Omental fat pad (tissue), 3 donors: ENCODE measurements at regions not wholly inside any gene's neighbourhood (a gene's known extent, or its start where the extent isn't known, plus 50 kb on each side); places are given as distances from the start of the nearest gene placed in this dataset.

Source experiments
- ATAC-seq: fragments of 150-250 bp; one replicate; pipeline ENCODE4 v1.9.1; 2016; ENCODE audit warnings: mild to moderate bottlenecking, moderate library complexity; ENCODE audit not compliant: low FRiP score
- DNase-seq: peaks from one replicate; pipeline ENCODE4 v3.0.0-alpha.2; 2019; ENCODE audit warnings: low spot score
- TF ChIP-seq, protein P1 (sequence below), 3 donors: fragments of 450-650 bp; IDR thresholded peaks; one replicate each; pipeline ENCODE4 v1.5.1; 2016 to 2017; ENCODE audit warnings: antibody characterized with exemption in 3 of 3, mild to moderate bottlenecking in 3 of 3, moderate library complexity in 2 of 3

DNA sequence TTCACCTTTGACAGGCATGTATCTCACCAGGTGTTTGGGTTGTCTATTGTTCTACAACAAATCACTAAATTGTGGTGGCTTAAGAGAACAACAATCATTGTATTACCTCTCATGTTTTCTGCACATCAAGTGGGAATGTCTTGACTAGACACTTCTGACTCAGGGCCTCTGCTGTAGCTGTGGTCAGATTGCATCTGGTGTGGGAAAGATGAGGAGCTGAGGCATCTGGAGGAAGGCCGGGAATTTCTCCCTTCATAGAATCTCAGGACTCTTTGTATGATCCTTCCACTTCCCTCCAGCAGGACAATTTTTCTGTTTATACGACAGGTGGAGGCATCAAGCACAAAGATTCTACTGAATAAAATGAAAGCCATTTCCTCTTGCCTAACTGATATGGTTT is 511.8 kb upstream of the NBEA start:
- no peak for ATAC-seq

DNA sequence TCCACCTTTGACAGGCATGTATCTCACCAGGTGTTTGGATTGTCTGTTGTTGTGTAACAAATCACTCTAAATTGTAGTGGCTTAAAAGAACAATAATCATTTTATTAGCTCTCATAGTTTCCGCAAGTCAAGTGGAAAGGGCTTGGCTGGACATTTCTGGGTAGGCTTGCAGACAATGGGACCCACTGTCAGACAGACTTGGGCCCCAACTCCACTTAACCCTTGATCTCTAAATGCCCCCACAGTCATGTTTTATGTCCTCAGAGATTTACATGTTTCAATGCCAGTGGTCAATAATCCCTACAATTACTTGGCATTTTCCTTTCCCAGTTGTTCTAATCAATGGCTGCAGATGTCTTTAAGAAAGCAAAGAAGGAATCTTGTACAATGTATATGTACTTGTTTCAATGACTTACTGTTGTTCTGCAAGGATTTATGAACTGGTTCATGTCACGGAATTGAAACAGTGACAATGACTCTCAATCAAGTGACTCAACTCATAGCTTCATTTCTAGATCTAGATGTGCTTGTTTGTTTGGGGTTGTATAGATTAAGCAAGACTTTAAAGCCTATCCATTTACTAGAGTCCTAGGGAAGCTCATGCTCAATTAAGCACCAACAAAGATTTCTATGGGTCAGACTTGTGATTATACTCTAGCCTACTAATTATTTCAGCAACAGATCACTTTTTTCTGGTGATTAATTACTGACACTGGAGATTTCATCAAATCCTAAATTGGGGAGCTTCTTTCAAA is 510.1 kb upstream of the NBEA start:
- TF ChIP-seq, protein P1, sequence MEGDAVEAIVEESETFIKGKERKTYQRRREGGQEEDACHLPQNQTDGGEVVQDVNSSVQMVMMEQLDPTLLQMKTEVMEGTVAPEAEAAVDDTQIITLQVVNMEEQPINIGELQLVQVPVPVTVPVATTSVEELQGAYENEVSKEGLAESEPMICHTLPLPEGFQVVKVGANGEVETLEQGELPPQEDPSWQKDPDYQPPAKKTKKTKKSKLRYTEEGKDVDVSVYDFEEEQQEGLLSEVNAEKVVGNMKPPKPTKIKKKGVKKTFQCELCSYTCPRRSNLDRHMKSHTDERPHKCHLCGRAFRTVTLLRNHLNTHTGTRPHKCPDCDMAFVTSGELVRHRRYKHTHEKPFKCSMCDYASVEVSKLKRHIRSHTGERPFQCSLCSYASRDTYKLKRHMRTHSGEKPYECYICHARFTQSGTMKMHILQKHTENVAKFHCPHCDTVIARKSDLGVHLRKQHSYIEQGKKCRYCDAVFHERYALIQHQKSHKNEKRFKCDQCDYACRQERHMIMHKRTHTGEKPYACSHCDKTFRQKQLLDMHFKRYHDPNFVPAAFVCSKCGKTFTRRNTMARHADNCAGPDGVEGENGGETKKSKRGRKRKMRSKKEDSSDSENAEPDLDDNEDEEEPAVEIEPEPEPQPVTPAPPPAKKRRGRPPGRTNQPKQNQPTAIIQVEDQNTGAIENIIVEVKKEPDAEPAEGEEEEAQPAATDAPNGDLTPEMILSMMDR (IDR thresholded peaks at IDR 0.05), result no peak
- DNase-seq (no peak), ATAC-seq (no peak)

More for the DNA sequence above, 511.8 kb upstream of the NBEA start:
- no peak for DNase-seq
- TF ChIP-seq, protein P1 (IDR thresholded peaks at IDR 0.05), result no peak

DNA sequence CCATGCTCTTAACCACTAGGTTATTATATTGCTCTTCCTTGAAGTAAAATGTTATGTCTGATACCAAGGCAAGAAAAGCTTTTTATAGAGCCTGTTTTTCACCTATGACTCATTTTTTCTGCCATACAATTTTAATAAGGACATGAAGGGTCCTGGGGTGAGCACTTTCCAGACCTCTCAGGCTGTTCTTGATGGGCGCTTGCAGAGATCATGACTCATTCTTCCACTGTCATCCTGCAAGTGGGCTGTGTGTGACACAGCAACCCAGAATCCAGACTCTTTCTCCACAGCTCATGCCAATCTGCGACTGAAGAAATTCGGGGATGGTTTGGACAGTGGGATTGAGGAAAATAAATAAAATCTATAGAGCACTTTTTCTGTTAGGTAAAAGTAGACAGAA is 506.7 kb upstream of the NBEA start:
- DNase-seq (no peak), ATAC-seq (no peak)
- TF ChIP-seq, protein P1 (IDR thresholded peaks at IDR 0.05), result no peak

DNA sequence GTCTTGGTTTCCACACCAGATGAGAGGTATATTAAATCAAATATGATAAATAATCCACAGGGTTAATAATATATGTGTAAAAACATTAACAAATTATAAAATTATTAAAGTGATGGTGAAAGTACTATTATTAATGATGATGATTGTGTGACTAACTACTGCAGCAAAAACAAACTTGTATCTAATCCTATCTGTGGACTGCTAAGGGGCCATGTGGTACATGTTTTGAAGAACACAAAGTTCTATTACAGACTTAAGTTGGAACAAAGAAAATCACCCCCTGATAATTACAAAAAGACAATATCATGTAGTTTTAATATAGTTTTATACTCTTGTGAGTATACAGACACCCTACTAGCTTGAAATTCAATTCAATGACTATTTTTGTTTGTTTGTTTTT is 504.2 kb upstream of the NBEA start:
- TF ChIP-seq, protein P1 (IDR thresholded peaks at IDR 0.05), result no peak
- DNase-seq (no peak), ATAC-seq (no peak)

DNA sequence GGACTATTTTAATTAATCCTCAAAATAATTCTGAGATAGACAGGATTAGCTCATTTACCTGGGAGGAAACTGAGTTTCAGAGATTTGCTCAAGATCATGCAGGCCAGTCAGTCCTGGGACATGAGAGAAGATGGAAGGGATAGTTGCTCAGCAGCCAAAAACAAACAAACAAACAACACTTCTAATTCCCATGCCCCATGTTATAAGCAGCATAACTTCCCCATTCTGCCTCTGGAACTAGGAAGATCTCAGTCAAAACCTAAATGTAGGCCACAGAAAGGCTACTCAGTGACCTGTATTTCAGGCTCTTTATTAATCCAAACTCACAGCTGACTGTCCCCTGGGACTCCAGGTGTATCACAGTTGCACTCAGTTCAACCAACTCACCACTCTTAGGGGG is 489.2 kb upstream of the NBEA start:
- no peak for ATAC-seq
- TF ChIP-seq, protein P1 (IDR thresholded peaks at IDR 0.05), result no peak
- DNase-seq, result no peak

DNA sequence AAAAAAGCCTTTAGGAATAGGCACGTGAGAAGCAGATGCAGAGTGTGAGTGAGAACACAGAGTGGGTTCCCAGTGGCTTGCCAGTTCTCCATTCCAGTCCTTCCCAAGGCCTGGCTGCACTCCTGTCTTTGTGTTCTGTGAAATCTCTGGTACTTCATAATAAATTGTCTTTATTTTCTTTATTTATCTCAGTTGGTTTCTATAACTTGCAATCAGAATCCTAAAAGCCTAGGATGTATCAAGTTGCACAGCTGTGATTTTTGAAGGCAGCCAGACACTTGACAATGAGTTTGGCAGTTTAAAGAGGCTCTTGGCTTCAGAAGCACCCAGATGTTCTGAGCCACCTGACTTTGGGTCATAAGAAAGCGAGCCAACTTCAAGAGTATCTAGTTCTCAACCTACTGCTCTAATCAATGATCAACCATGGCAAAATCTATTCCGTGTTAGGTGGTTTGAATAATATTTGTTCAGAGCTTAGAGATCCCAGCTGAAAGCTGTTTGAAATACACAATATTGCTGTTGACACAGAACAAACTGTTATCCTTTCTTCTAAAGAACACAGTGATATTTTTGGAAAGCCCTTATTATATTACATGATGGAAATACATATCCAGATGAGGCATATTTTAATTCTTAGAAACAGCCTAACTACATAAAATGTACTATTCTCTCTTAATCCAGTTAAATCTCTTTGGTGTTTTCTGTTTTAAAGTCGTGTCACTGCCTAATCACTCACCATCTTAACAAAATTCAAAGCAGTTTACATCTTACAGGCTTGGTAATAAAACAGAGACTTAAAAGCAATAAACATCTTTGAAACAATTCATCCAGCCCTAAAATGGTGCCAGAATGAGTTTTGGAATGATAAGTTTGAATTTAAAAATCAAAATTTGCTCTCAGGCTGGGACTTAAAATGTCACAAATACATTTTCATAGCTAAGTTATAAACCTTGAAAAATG is 483.0 kb upstream of the NBEA start:
- ATAC-seq (no peak), DNase-seq (no peak)
- TF ChIP-seq, protein P1 (IDR thresholded peaks at IDR 0.05), result no peak
